Activated naive CD4-positive, alpha-beta T cell treated with anti-CD3 and anti-CD28 coated beads, Interleukin-2, amount 50 U/mL, for 72 hours (primary cell): ENCODE measurements at regions not wholly inside any gene's neighbourhood (a gene's known extent, or its start where the extent isn't known, plus 50 kb on each side); places are given as distances from the start of the nearest gene placed in this dataset.

Experiments used
- ATAC-seq, 2 donors: fragments of 150-1000 bp; cut with Tn5 transposase; 2 replicates each; pipeline ENCODE4 v1.10.0; 2021; ENCODE audit warnings: mild to moderate bottlenecking in 2 of 2, moderate library complexity in 2 of 2
- DNase-seq, 2 donors: peaks; one replicate each; pipeline ENCODE4 v3.0.0; 2021 to 2022; ENCODE audit warnings: low spot score in 2 of 2
- H3K27ac Mint-ChIP-seq, 2 donors: one replicate each; pipeline ENCODE4 v1.8.0; 2022; ENCODE audit warnings: mild to moderate bottlenecking in 2 of 2, mixed read lengths in 2 of 2
- H3K36me3 Mint-ChIP-seq, 2 donors: one replicate each; pipeline ENCODE4 v1.8.0; 2022; ENCODE audit warnings: mixed read lengths in 2 of 2
- H3K9me3 Mint-ChIP-seq, 2 donors: one replicate each; pipeline ENCODE4 v1.8.0; 2022; ENCODE audit warnings: mixed read lengths in 2 of 2

GRCh38 chr5:8474569-8474930 is 605.6 kb downstream of the MTRR start:
- DNase-seq = no peak
- no peak overlapping the region for H3K27ac Mint-ChIP-seq
- H3K9me3 Mint-ChIP-seq = peaks cover 16 to 24% of the 10 kb centered on the region in 2 donors
- H3K36me3 Mint-ChIP-seq = peaks cover 13 to 19% of the 10 kb centered on the region in 2 donors
- ATAC-seq = no peak

GRCh38 chr5:8478326-8478725 is 609.4 kb downstream of the MTRR start:
- DNase-seq = no peak

GRCh38 chr5:8481007-8481406 is 612.1 kb downstream of the MTRR start:
- no peak overlapping the region for H3K27ac Mint-ChIP-seq
- DNase-seq (no peak), ATAC-seq (no peak)
- H3K9me3 Mint-ChIP-seq = no peaks in the 10 kb centered on the region
- H3K36me3 Mint-ChIP-seq = no peaks in the 10 kb centered on the region

More at GRCh38 chr5:8478326-8478725, 609.4 kb downstream of the MTRR start:
- peak in 1 of 2 donors; percentile 62 for ATAC-seq
- H3K36me3 Mint-ChIP-seq = no peaks in the 10 kb centered on the region
- H3K27ac Mint-ChIP-seq = no peak overlapping the region
- H3K9me3 Mint-ChIP-seq = peaks cover 0 to 8% of the 10 kb centered on the region in 2 donors

GRCh38 chr5:8491254-8491653 is 622.3 kb downstream of the MTRR start:
- Mint-ChIP-seq H3K27ac (no peak overlapping the region), H3K36me3 (peaks cover 8 to 14% of the 10 kb centered on the region in 2 donors), H3K9me3 (peaks cover 13 to 19% of the 10 kb centered on the region in 2 donors)
- ATAC-seq (no peak), DNase-seq (no peak)

GRCh38 chr5:8493176-8493575 is 624.2 kb downstream of the MTRR start:
- no peak for DNase-seq
- peaks cover 17 to 26% of the 10 kb centered on the region in 2 donors for H3K36me3 Mint-ChIP-seq
- H3K9me3 Mint-ChIP-seq = peaks cover 28 to 36% of the 10 kb centered on the region in 2 donors
- H3K27ac Mint-ChIP-seq = no peak overlapping the region
- no peak for ATAC-seq

GRCh38 chr5:8500426-8500825 is 631.5 kb downstream of the MTRR start:
- DNase-seq (no peak), ATAC-seq (no peak)
- peaks cover 31 to 36% of the 10 kb centered on the region in 2 donors for H3K9me3 Mint-ChIP-seq
- H3K27ac Mint-ChIP-seq = no peak overlapping the region
- peaks cover 11 to 30% of the 10 kb centered on the region in 2 donors for H3K36me3 Mint-ChIP-seq

GRCh38 chr5:8505196-8505595 is 636.2 kb downstream of the MTRR start:
- Mint-ChIP-seq H3K36me3 (no peaks in the 10 kb centered on the region), H3K9me3 (peaks cover 2 to 6% of the 10 kb centered on the region in 2 donors), H3K27ac (no peak overlapping the region)
- no peak for ATAC-seq
- no peak for DNase-seq

- Mint-ChIP-seq H3K36me3 (no peaks in the 10 kb centered on the region), H3K9me3 (peaks cover 6 to 12% of the 10 kb centered on the region in 2 donors)
- ATAC-seq = no peak
Measured at GRCh38 chr5:8508231-8508630, 639.3 kb downstream of the MTRR start.

GRCh38 chr5:8516356-8516755 is 647.4 kb downstream of the MTRR start:
- H3K27ac Mint-ChIP-seq = no peak overlapping the region
- H3K36me3 Mint-ChIP-seq = no peaks in the 10 kb centered on the region
- no peak for ATAC-seq
- H3K9me3 Mint-ChIP-seq = peaks cover 0 to 11% of the 10 kb centered on the region in 2 donors
- DNase-seq = no peak

More at GRCh38 chr5:8508231-8508630, 639.3 kb downstream of the MTRR start:
- no peak for DNase-seq
- no peak overlapping the region for H3K27ac Mint-ChIP-seq

- no peak for DNase-seq
- H3K36me3 Mint-ChIP-seq = no peaks in the 10 kb centered on the region
- no peak for ATAC-seq
- no peak overlapping the region for H3K27ac Mint-ChIP-seq
- peaks cover 0 to 6% of the 10 kb centered on the region in 2 donors for H3K9me3 Mint-ChIP-seq
Measured at GRCh38 chr5:8517456-8517855, 648.5 kb downstream of the MTRR start.

- ATAC-seq (no peak), DNase-seq (no peak)
- no peak overlapping the region for H3K27ac Mint-ChIP-seq
- H3K9me3 Mint-ChIP-seq = peaks cover 0 to 5% of the 10 kb centered on the region in 2 donors
- no peaks in the 10 kb centered on the region for H3K36me3 Mint-ChIP-seq
Measured at GRCh38 chr5:8520917-8521316, 652.0 kb downstream of the MTRR start.

- no peak for DNase-seq
- Mint-ChIP-seq H3K9me3 (peaks cover 0 to 5% of the 10 kb centered on the region in 2 donors), H3K27ac (no peak overlapping the region), H3K36me3 (no peaks in the 10 kb centered on the region)
- ATAC-seq = no peak
Measured at GRCh38 chr5:8521991-8522390, 653.0 kb downstream of the MTRR start.

- peaks cover 0 to 5% of the 10 kb centered on the region in 2 donors for H3K9me3 Mint-ChIP-seq
- H3K36me3 Mint-ChIP-seq = no peaks in the 10 kb centered on the region
- no peak overlapping the region for H3K27ac Mint-ChIP-seq
- ATAC-seq = no peak
- DNase-seq = no peak
Measured at GRCh38 chr5:8522646-8523045, 653.7 kb downstream of the MTRR start.

GRCh38 chr5:8523501-8523900 is 654.6 kb downstream of the MTRR start:
- DNase-seq = no peak
- peaks cover 0 to 5% of the 10 kb centered on the region in 2 donors for H3K9me3 Mint-ChIP-seq

GRCh38 chr5:8525819-8526218 is 656.9 kb downstream of the MTRR start:
- ATAC-seq (no peak), DNase-seq (no peak)
- Mint-ChIP-seq H3K27ac (no peak overlapping the region), H3K36me3 (no peaks in the 10 kb centered on the region), H3K9me3 (peaks cover 0 to 5% of the 10 kb centered on the region in 2 donors)

More at GRCh38 chr5:8523501-8523900, 654.6 kb downstream of the MTRR start:
- H3K27ac Mint-ChIP-seq = no peak overlapping the region
- no peaks in the 10 kb centered on the region for H3K36me3 Mint-ChIP-seq
- ATAC-seq = no peak

- no peak for DNase-seq
- Mint-ChIP-seq H3K9me3 (peaks cover 0 to 5% of the 10 kb centered on the region in 2 donors), H3K36me3 (no peaks in the 10 kb centered on the region), H3K27ac (no peak overlapping the region)
- no peak for ATAC-seq
Measured at GRCh38 chr5:8528106-8528505, 659.2 kb downstream of the MTRR start.

GRCh38 chr5:8538821-8539220 is 669.9 kb downstream of the MTRR start:
- Mint-ChIP-seq H3K27ac (no peak overlapping the region), H3K9me3 (peaks cover 4 to 8% of the 10 kb centered on the region in 2 donors), H3K36me3 (no peaks in the 10 kb centered on the region)
- DNase-seq (no peak), ATAC-seq (no peak)

GRCh38 chr5:8540317-8540716 is 671.4 kb downstream of the MTRR start:
- no peak overlapping the region for H3K27ac Mint-ChIP-seq
- DNase-seq (no peak), ATAC-seq (no peak)
- no peaks in the 10 kb centered on the region for H3K36me3 Mint-ChIP-seq
- H3K9me3 Mint-ChIP-seq = peaks cover 4 to 8% of the 10 kb centered on the region in 2 donors

- ATAC-seq (no peak), DNase-seq (no peak)
- Mint-ChIP-seq H3K27ac (no peak overlapping the region), H3K9me3 (peaks cover 12 to 25% of the 10 kb centered on the region in 2 donors), H3K36me3 (peaks cover 0 to 11% of the 10 kb centered on the region in 2 donors)
Measured at GRCh38 chr5:8550921-8551320, 682.0 kb downstream of the MTRR start.
